HL-60 (cell line): ENCODE measurements at regions not wholly inside any gene's neighbourhood (a gene's known extent, or its start where the extent isn't known, plus 50 kb on each side); places are given as distances from the start of the nearest gene placed in this dataset.

ENCODE experiments used
- DNase-seq, 2 experiments: peaks; one replicate each; pipeline ENCODE4 v3.0.0-alpha.2; 2010 to 2020; ENCODE audit warnings: low read depth in 1 of 2, low spot score in 1 of 2
- H3K27ac ChIP-seq: fragments of 250-450 bp; sonication (Bioruptor Pico); replicated peaks from 2 replicates; pipeline ENCODE4 v1.5.1; 2020; ENCODE audit warnings: mild to moderate bottlenecking, moderate library complexity
- H3K27me3 ChIP-seq: fragments of 250-450 bp; sonication (Bioruptor Pico); 2 replicates; pipeline ENCODE4 v1.5.1; 2021; ENCODE audit warnings: mild to moderate bottlenecking, moderate library complexity; ENCODE audit not compliant: insufficient read depth, poor library complexity, severe bottlenecking
- H3K4me3 ChIP-seq: replicated peaks from 2 replicates; pipeline ENCODE4 v1.5.1; 2011; ENCODE audit warnings: mild to moderate bottlenecking, control low read depth, low read length; ENCODE audit not compliant: insufficient read depth
- CTCF ChIP-seq: IDR thresholded peaks from one replicate; pipeline ENCODE4 v1.5.1; 2011; ENCODE audit warnings: low read length, control low read depth, inconsistent platforms; ENCODE audit not compliant: insufficient read depth
- GABPA ChIP-seq: IDR thresholded peaks from 2 replicates; pipeline ENCODE4 v1.6.1; 2012; ENCODE audit warnings: low read depth
- POLR2AphosphoS5 ChIP-seq: IDR thresholded peaks from 2 replicates; pipeline ENCODE4 v1.6.1; 2012; ENCODE audit warnings: low read depth
- REST ChIP-seq: IDR thresholded peaks from 2 replicates; pipeline ENCODE4 v1.6.1; 2012; ENCODE audit warnings: low read depth; ENCODE audit not compliant: insufficient replicate concordance
- SPI1 ChIP-seq: IDR thresholded peaks from 2 replicates; pipeline ENCODE4 v1.6.1; 2012; ENCODE audit warnings: low read depth, mild to moderate bottlenecking, borderline replicate concordance

- no peak overlapping the region for H3K4me3 ChIP-seq
- H3K27me3 ChIP-seq, result no peaks in the 10 kb centered on the region
- TF ChIP-seq GABPA, result no peak
- TF ChIP-seq SPI1, result no peak
- no peak for TF ChIP-seq CTCF
- TF ChIP-seq POLR2AphosphoS5, result no peak
- TF ChIP-seq REST, result no peak
- H3K27ac ChIP-seq, result no peak overlapping the region
- DNase-seq, result no peak
Measured at GRCh38 chr11:45745065-45745811, 59.7 kb upstream of the SLC35C1 start.

GRCh38 chr11:45743556-45744468 is 61.1 kb upstream of the SLC35C1 start:
- no peak overlapping the region for H3K4me3 ChIP-seq
- H3K27me3 ChIP-seq, result no peaks in the 10 kb centered on the region
- no peak overlapping the region for H3K27ac ChIP-seq
- TF ChIP-seq SPI1, result no peak
- TF ChIP-seq CTCF, result no peak
- no peak for TF ChIP-seq POLR2AphosphoS5
- TF ChIP-seq REST, result no peak
- TF ChIP-seq GABPA, result no peak
- DNase-seq, result no peak

GRCh38 chr11:45741582-45741981 is 63.4 kb upstream of the SLC35C1 start:
- Histone ChIP-seq H3K27me3 (no peaks in the 10 kb centered on the region), H3K4me3 (no peak overlapping the region), H3K27ac (no peak overlapping the region)
- no peak for DNase-seq
- TF ChIP-seq CTCF (no peak), REST (no peak), GABPA (no peak), SPI1 (no peak), POLR2AphosphoS5 (no peak)
